ENCODE measurements at regions not wholly inside any gene's neighbourhood (a gene's known extent, or its start where the extent isn't known, plus 50 kb on each side); places are given as distances from the start of the nearest gene placed in this dataset.

DNA sequence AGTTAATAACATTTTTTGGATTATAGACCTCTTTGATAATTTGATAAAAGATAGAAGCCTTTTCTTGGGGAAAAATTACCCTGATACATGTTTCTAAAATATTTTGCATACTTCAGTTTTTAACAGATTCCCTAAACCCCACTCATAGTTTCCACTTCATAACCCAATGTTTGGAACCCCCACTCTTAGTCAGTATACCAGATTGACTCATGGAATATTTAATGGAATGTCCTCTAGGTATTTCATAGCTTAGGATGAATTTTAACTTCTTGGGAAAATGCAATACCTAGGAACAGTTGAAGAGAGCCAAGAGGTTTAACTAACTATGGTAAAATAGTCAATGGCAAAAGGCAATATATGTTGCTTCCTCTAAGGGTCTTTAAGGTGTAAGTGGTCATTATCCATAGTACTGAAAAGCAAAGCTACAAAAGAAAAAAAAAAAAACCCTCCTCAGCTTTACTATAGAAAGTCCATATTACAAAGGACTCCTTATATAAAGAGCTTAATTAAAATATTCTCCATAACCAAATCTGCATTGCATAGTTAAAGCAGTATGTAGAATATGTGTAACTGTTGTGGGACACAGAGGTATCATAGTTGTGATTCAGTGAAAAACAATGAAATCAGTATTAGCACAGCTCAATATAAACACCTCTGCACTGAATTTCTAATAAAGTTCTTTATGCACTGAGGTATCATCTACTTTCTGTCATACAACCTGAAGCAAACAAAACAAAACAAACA, 159.9 kb downstream of the PCDH7 start:
- no peak for DNase-seq

DNA sequence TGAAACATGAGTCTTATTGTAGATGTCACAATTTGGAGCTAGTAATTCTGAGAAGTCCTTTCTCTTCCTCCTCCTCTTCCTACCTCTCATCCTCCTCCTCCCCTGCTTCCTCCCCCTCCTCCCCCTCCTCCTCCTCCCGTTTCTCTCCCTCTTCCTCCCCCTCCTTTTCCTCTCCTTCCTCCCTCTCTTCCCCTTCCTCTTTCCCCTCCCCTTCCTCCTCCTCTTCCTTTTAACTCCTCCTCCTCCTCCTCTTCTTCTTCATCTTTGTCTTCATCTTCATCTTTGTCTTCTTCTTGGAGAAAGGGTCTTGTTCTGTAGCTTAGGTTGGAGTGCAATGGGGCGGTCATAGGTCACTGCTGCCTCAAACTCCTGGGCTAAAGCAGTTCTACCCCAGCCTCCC, 161.8 kb downstream of the PCDH7 start:
- no peak for DNase-seq

GRCh38 chr4:30882443-30882842, 162.3 kb downstream of the PCDH7 start:
- no peak for DNase-seq

GRCh38 chr4:30882995-30883675, 163.0 kb downstream of the PCDH7 start:
- no peak for DNase-seq

DNA sequence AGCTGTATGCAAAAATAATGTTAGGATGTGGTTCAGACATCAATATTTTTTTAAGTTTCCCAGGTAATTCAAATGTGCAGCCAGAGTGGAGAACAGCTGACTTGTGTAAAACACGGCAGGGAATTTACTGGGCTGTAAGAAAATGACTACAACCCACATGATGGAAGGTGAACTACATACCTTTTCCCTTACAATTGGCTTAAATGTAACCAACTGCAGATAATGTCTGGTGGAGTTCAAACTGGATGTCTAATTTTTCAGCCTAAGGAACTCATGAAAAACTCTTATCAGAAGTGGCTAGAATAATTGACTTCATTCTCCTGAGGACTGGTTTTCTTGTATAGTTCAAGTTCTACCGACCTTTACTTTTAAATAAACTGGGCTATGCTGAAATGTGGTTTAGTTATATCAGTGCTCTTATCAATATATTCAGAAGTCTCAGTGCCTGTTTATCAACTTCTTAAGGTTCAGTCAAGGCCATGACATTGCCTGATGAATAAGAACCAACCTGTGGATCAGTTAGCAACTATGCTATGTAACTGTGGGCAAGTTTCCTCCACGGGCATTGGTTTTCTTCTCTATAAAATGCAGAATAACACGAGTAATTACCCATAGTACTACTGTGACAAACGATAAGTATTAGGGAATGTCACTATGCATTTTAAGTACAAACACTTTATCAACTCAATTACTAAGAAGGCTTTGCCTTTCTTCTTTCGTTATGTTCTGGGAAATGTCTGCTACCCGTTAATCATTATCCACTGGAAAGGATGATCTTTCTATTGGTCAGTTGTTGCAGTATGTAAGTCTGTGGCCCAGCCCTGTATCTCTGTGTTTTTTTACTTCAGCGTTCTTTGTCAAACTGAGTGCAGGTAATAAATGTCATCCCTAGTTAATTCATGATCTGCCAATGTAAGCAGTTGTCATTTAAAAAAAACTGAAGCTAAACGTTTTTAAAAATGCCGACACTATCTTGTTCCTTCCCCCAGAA, 181.6 kb downstream of the PCDH7 start:
- no peak for DNase-seq

GRCh38 chr4:30903502-30904214, 183.5 kb downstream of the PCDH7 start:
- DNase-seq: no peak

- no peak for DNase-seq
Observed at GRCh38 chr4:30904215-30904555, 184.0 kb downstream of the PCDH7 start.

DNA sequence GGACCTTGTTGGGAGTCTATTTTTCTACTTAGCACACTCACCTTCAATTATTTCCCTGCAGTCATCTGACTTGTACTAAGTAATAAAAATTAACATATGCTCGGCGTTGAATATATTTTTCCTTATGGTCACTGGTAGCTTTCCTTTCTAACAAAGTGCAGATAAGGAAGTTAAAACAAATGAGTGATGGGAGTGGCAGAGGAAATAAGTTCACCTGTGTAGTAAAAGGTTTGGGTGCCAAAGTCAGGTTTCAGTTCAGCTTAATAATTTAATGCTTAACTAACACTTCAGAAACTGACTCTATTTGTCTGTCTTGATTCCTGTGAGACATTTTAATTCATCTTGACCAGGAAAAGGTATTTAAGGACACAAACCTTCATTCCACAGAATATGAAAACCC, 184.4 kb downstream of the PCDH7 start:
- no peak for DNase-seq

GRCh38 chr4:30912098-30912714, 192.0 kb downstream of the PCDH7 start:
- DNase-seq: no peak

DNA sequence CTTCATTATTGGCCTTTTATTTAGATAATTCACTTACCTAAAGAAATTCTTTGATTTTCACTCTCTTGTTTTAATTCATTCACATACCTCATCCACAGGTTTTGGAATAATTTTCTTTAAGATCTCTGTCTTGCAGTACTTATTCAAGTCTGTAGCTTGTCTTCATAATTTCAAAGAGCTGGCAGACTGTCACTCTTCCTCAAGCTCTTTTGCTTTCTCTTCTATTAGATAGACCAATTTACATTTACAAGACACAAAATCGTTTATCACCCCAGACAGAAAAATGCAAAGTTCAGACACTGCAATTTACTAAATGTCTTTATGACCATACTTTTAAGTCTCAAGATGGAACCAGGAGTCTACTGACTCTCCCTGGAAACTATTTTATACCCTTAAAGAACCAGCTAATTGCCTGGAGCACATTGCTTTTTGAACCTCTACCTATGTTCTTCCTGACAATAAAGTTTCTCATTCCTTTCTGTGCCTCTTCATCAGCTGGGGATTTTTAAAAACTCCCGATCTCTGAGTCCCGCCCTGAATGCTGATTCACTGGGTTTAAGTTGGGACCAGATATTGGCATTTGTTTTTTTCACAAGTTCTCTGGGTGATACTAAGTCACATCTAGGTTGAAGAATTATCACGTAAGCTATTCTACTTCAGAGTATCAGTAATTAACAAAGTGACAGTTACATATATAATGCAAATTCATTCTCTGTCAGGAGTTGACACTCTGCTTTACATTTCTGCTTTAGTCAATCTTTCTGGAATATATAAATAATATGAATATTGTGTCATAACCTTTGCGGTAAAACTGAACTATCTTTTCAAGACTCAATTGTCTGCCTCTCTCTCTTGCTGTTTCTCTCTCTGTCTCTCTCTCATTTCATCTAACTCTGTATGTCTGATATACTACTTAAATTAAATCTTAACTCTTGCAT, 196.4 kb downstream of the PCDH7 start:
- DNase-seq: no peak

DNA sequence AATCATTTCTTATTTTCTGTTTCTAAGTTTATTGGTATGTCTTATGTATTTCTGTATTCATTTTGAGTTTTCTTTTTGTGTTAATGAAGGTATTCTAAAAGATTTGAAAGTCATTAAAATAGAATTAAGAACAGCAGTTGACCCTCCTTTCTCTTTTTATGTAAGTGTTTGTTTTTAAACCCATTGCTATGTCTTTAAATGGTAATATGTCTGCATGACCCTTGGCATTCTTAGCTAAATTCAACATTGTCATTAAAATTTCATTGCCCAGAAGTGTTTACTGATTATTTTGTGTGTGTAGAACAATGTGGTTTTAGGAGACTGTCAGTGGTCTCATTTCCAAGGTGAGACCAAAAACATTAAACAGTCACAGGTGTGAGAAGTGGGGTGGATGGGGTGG, 197.8 kb downstream of the PCDH7 start:
- no peak for DNase-seq

DNA sequence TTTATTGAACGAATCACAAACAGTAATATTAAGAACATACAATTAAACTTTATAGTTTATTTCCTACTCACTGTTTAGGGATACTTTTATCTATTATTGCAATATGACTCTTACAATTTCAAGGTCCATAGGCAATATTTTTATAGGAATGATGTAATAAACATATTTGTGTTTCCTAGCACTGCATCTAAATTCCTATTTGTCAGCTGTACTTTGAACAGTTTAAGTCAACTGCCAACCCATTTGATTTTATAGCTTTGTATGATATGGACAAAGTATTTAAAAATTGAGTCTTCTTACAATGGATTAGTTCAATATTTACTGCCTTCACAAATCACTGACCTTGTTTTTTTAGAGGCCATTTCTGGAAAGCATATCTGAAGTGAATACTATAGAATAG, 199.3 kb downstream of the PCDH7 start:
- DNase-seq: no peak

GRCh38 chr4:30920043-30920442, 199.9 kb downstream of the PCDH7 start:
- no peak for DNase-seq

- no peak for DNase-seq
Observed at GRCh38 chr4:30922625-30923024, 202.5 kb downstream of the PCDH7 start.

- DNase-seq: no peak
Observed at GRCh38 chr4:30924495-30924894, 204.3 kb downstream of the PCDH7 start.

DNA sequence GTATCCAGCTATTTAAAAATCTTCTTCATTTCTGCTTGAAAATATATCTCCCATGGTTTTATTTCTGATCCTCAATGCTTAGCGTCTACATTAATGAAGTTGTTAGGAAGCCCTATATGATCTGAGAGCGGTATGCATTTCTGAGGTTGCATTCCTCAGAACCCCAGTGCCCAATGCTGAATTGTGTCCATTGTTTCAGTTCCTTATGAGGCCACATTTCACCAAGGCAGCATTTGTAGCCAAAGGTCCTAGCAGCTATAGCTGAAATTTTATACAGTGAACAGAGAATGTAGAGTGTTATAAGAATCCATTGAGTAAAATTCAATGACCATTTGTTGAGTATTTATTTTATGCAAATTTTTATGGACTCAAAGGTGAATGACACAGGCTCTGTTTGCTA, 209.5 kb downstream of the PCDH7 start:
- DNase-seq: no peak

DNA sequence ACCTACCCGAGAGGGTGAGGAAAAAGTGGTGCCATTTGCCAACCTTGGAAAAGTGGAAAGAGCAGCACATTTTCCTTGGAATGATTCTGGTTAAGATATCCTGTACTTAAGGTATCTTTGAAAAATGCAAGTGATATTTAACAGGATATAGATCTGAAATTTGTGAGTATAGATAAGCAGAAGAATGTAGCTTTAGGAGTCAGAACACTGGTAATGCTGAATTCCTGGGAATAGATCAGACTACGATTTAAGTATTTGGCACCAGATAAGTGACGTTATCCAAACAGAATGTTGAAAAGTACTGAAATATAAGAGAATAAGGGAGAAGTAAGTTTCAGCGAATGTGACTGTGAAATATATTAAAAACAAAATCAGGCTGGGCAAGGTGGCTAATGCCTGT, 210.1 kb downstream of the PCDH7 start:
- DNase-seq: no peak

DNA sequence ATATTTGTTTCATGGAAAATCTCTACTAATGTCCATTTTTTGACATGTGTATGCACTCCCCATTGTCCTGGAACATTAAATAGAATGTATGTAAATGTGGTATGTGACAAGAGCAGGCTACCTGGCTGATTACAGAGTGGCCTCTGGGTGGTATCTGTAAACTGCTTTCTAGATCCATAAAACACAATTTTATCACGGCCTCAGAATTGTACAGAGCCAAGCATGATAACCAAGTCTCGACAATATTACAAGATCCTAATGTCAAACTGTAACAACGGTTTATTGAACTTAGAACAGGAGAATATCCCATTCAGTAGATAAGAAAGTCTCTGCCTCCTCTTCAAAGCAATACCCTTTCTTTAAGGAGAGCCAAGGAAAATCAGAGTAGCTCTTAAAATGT, 212.4 kb downstream of the PCDH7 start:
- DNase-seq: no peak

GRCh38 chr4:30939069-30939468, 218.9 kb downstream of the PCDH7 start:
- no peak for DNase-seq

DNA sequence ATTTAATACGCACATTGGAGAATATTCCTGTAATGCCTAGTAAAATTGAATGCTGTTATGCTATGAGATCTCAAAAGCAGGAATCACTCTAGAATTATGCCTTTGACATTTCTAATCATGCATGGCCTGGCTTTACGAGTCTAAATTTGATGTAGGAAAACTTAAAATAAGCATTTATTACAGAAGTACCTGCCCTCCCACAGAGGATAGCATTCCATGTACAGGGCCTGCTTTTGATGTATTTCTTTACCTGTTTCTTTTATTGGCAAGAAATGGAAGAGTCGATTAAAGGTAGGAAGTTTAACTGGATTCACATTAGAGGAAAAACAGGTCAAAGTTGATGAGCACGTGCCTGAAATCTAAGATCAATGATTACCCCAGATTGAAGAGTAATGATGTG, 219.5 kb downstream of the PCDH7 start:
- no peak for DNase-seq

GRCh38 chr4:30941641-30942040, 221.5 kb downstream of the PCDH7 start:
- DNase-seq: no peak

All from NCI-H69 (cell line).